SIG-M5 treated with dmso at 0.1 percent for 504 hours (cell line): ENCODE measurements at regions not wholly inside any gene's neighbourhood (a gene's known extent, or its start where the extent isn't known, plus 50 kb on each side); places are given as distances from the start of the nearest gene placed in this dataset.
"Not testable (repeated sequence)": the region's sequence is repeated elsewhere in the genome, so short reads cannot be mapped to it uniquely, and the experiment has no call there.

Experiments
- DNase-seq: peaks from one replicate; lab custom pipeline; 2025; ENCODE audit not compliant: unreplicated experiment; lab: John Stamatoyannopoulos, UW

- no peak for DNase-seq
These were observed 1445.0 kb upstream of the RAG2 start for GRCh38 chr11:38043060-38043459.

GRCh38 chr11:38038777-38039176 lies 1440.7 kb upstream of the RAG2 start:
- DNase-seq, result no peak

GRCh38 chr11:38019072-38019775 lies 1421.2 kb upstream of the RAG2 start:
- DNase-seq, result no peak

GRCh38 chr11:38014405-38014804 lies 1416.4 kb upstream of the RAG2 start:
- DNase-seq, result no peak

GRCh38 chr11:38013157-38013556 lies 1415.1 kb upstream of the RAG2 start:
- no peak for DNase-seq

GRCh38 chr11:38011496-38011895 lies 1413.5 kb upstream of the RAG2 start:
- DNase-seq, result no peak

GRCh38 chr11:38009932-38010331 lies 1411.9 kb upstream of the RAG2 start:
- no peak for DNase-seq

- DNase-seq, result no peak
These were observed 1408.4 kb upstream of the RAG2 start for GRCh38 chr11:38006466-38006865.

GRCh38 chr11:38005597-38005996 lies 1407.6 kb upstream of the RAG2 start:
- DNase-seq, result no peak

GRCh38 chr11:37999171-37999570 lies 1401.1 kb upstream of the RAG2 start:
- no peak for DNase-seq

- no peak for DNase-seq
These were observed 1397.8 kb upstream of the RAG2 start for GRCh38 chr11:37995886-37996285.

GRCh38 chr11:37988031-37988430 lies 1390.0 kb upstream of the RAG2 start:
- DNase-seq, result no peak

- no peak for DNase-seq
These were observed 1387.0 kb upstream of the RAG2 start for GRCh38 chr11:37984991-37985390.

GRCh38 chr11:37978647-37979046 lies 1380.6 kb upstream of the RAG2 start:
- DNase-seq, result no peak

GRCh38 chr11:37973941-37974340 lies 1375.9 kb upstream of the RAG2 start:
- DNase-seq, result no peak

GRCh38 chr11:37972691-37973090 lies 1374.7 kb upstream of the RAG2 start:
- no peak for DNase-seq

GRCh38 chr11:37969336-37969735 lies 1371.3 kb upstream of the RAG2 start:
- not testable (repeated sequence) for DNase-seq

GRCh38 chr11:37968148-37968547 lies 1370.1 kb upstream of the RAG2 start:
- DNase-seq, result no peak

GRCh38 chr11:37967635-37968034 lies 1369.6 kb upstream of the RAG2 start:
- no peak for DNase-seq

GRCh38 chr11:37963440-37963839 lies 1365.4 kb upstream of the RAG2 start:
- no peak for DNase-seq

GRCh38 chr11:37957717-37958116 lies 1359.7 kb upstream of the RAG2 start:
- no peak for DNase-seq

GRCh38 chr11:37951996-37952395 lies 1354.0 kb upstream of the RAG2 start:
- no peak for DNase-seq

GRCh38 chr11:37948258-37948657 lies 1350.2 kb upstream of the RAG2 start:
- DNase-seq, result no peak
